ENCODE measurements at regions not wholly inside any gene's neighbourhood (a gene's known extent, or its start where the extent isn't known, plus 50 kb on each side); places are given as distances from the start of the nearest gene placed in this dataset.

GRCh38 chr1:55287723-55288122 lies 72.6 kb upstream of the USP24 start:
- no peak for TF ChIP-seq CTCF (IDR thresholded peaks at IDR 0.05; ENCODE audit: insufficient read depth, low read length)
- no peak for TF ChIP-seq REST (IDR thresholded peaks at IDR 0.05; ENCODE audit: insufficient replicate concordance, low read depth)
- no peak for TF ChIP-seq POLR2AphosphoS5 (IDR thresholded peaks at IDR 0.05; ENCODE audit: low read depth)
- TF ChIP-seq GABPA (IDR thresholded peaks at IDR 0.05; ENCODE audit: low read depth), result no peak
- no peak for TF ChIP-seq SPI1 (IDR thresholded peaks at IDR 0.05; ENCODE audit: borderline replicate concordance, low read depth)
